ENCODE measurements at regions not wholly inside any gene's neighbourhood (a gene's known extent, or its start where the extent isn't known, plus 50 kb on each side); places are given as distances from the start of the nearest gene placed in this dataset.

DNA sequence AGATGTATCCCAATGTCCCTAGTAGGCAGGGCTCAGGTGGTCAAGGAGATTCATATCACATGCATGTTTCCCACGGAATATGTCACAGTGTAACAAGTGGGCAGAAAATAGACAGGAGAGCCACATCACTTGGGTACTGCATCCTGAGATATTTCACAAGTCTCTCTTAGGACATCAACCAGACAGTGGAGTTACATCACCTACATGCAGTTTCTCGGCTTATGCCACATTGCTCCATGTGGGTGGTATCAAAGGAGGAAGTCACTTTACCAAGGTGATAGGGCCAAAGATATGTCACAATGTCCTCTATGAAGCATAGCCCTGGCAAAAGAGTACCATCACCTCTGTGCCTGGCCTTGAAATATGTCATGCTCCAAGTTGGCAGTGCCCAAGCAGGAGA is 1056.7 kb upstream of the AMELY start:
- TF ChIP-seq, protein P1, sequence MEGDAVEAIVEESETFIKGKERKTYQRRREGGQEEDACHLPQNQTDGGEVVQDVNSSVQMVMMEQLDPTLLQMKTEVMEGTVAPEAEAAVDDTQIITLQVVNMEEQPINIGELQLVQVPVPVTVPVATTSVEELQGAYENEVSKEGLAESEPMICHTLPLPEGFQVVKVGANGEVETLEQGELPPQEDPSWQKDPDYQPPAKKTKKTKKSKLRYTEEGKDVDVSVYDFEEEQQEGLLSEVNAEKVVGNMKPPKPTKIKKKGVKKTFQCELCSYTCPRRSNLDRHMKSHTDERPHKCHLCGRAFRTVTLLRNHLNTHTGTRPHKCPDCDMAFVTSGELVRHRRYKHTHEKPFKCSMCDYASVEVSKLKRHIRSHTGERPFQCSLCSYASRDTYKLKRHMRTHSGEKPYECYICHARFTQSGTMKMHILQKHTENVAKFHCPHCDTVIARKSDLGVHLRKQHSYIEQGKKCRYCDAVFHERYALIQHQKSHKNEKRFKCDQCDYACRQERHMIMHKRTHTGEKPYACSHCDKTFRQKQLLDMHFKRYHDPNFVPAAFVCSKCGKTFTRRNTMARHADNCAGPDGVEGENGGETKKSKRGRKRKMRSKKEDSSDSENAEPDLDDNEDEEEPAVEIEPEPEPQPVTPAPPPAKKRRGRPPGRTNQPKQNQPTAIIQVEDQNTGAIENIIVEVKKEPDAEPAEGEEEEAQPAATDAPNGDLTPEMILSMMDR (IDR thresholded peaks at IDR 0.05), result no peak
- no peak for TF ChIP-seq POLR2A (IDR thresholded peaks at IDR 0.05)
- TF ChIP-seq POLR2AphosphoS5 (IDR thresholded peaks at IDR 0.05), result no peak
- no peak for TF ChIP-seq EP300 (IDR thresholded peaks at IDR 0.05)
- ATAC-seq (ENCODE audit: low FRiP score in 2 of 2), result no peak
- H3K4me3 ChIP-seq, result no peak overlapping the region
- H3K27ac ChIP-seq, result no peak overlapping the region
- DNase-seq, result no peak
- no peaks in the 10 kb centered on the region for H3K9me3 ChIP-seq
- no peaks in the 10 kb centered on the region for H3K4me1 ChIP-seq
- H3K36me3 ChIP-seq, result no peaks in the 10 kb centered on the region
- 67% methylated on average over 1 of the region's 2 CpGs; no CpG with 5 or more reads in 1 of the 2 donors for WGBS, 2 donors
- H3K27me3 ChIP-seq, result no peaks in the 10 kb centered on the region

DNA sequence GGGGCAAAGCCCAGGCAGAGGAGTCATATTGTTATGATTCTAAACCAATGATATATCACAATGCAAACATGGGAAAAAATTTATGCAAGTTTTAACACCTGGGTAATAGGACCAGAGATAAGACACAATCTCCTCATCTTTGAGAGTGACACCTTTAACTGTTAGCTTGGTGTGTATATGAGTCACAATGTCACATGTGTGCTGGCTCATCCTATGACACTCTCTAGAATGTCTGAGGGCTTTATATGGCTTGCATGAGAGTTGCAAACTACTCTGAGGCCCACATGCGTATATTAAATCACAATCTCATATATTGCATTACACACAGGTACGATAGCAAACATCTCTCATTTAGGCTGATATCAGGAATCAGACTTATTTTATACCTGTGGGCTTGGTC is 1055.4 kb upstream of the AMELY start:
- 80% methylated on average over 1 of the region's 2 CpGs; no CpG with 5 or more reads in 1 of the 2 donors for WGBS, 2 donors
- Histone ChIP-seq H3K36me3 (no peaks in the 10 kb centered on the region), H3K9me3 (no peaks in the 10 kb centered on the region), H3K27me3 (no peaks in the 10 kb centered on the region), H3K4me1 (no peaks in the 10 kb centered on the region), H3K27ac (no peak overlapping the region), H3K4me3 (no peak overlapping the region)
- no peak for ATAC-seq (ENCODE audit: low FRiP score in 2 of 2)
- TF ChIP-seq POLR2AphosphoS5 (IDR thresholded peaks at IDR 0.05) (no peak), EP300 (IDR thresholded peaks at IDR 0.05) (no peak), POLR2A (IDR thresholded peaks at IDR 0.05) (no peak)
- TF ChIP-seq, protein P1 (IDR thresholded peaks at IDR 0.05), result no peak
- no peak for DNase-seq

DNA sequence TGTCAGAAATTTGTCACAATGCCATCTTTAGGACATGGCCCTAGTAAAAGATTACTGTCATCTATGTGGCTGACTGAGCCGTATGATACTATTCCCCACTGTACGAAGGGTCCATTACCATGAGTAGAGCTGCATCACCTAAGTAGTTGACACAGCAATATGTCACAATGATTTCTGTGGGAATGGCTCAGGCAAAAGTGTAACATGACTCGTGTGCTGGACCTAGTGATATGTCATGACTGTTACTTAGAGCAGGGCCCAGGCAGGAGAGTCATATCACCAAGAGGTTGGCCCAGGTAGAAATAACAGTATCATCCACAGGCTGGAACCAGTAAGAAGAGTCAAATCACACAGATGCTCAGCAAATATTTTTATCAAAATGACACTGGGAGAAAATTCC is 1051.8 kb upstream of the AMELY start:
- Histone ChIP-seq H3K27me3 (no peaks in the 10 kb centered on the region), H3K36me3 (no peaks in the 10 kb centered on the region), H3K27ac (no peak overlapping the region), H3K4me1 (no peaks in the 10 kb centered on the region), H3K9me3 (no peaks in the 10 kb centered on the region), H3K4me3 (no peak overlapping the region)
- no peak for DNase-seq
- ATAC-seq (ENCODE audit: low FRiP score in 2 of 2), result no peak
- TF ChIP-seq POLR2AphosphoS5 (IDR thresholded peaks at IDR 0.05) (no peak), EP300 (IDR thresholded peaks at IDR 0.05) (no peak), POLR2A (IDR thresholded peaks at IDR 0.05) (no peak)
- TF ChIP-seq, protein P1 (IDR thresholded peaks at IDR 0.05), result no peak
- WGBS, 2 donors, result 63% methylated on average over 1 of the region's 3 CpGs; no CpG with 5 or more reads in 1 of the 2 donors

DNA sequence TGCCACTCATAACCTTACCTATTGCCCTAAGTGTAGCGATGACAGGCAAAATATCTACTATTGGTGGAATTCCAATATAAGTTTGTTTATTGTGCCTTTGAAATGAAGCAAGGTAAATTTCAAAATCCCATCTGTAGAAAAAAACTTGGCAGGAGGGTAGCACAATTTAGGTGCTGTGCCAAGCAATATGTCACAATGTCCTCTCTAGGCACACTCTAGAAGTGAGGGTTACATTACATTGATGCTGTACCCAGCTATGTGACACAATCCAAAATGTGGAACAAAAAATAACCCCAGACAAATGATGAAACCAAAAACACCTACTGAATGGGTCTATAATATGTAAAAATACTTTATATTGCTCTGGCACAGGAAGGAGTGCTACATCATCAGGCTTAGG is 1050.8 kb upstream of the AMELY start:
- DNase-seq, result no peak
- no peak for ATAC-seq (ENCODE audit: low FRiP score in 2 of 2)
- no peak overlapping the region for H3K27ac ChIP-seq
- no peaks in the 10 kb centered on the region for H3K9me3 ChIP-seq
- TF ChIP-seq POLR2A (IDR thresholded peaks at IDR 0.05) (no peak), POLR2AphosphoS5 (IDR thresholded peaks at IDR 0.05) (no peak), EP300 (IDR thresholded peaks at IDR 0.05) (no peak)
- TF ChIP-seq, protein P1 (IDR thresholded peaks at IDR 0.05), result no peak
- no peaks in the 10 kb centered on the region for H3K36me3 ChIP-seq
- H3K27me3 ChIP-seq, result no peaks in the 10 kb centered on the region
- no peaks in the 10 kb centered on the region for H3K4me1 ChIP-seq
- no peak overlapping the region for H3K4me3 ChIP-seq
- WGBS, 2 donors, result 82% methylated on average over 1 of the region's 1 CpG; no CpG with 5 or more reads in 1 of the 2 donors

DNA sequence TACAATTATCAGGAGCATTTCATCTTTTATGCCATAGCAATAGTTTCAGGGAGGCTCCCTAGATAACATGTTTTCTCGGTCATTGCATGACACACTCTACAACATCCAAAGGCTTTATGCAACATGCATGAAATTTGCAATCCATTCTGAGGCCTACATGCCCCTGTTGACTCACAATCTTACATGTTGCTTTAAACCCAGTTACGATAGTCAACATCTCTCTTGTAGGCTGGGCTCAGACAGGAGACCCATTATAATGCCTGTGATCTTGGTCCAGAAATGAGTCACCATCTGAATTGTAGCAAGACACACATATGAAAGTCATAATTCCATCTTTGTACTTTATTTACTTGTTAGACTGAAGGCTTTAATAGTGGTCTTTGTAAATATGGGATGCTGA is 1050.3 kb upstream of the AMELY start:
- TF ChIP-seq POLR2AphosphoS5 (IDR thresholded peaks at IDR 0.05) (no peak), POLR2A (IDR thresholded peaks at IDR 0.05) (no peak), EP300 (IDR thresholded peaks at IDR 0.05) (no peak)
- TF ChIP-seq, protein P1 (IDR thresholded peaks at IDR 0.05), result no peak
- Histone ChIP-seq H3K27ac (no peak overlapping the region), H3K9me3 (no peaks in the 10 kb centered on the region), H3K4me3 (no peak overlapping the region), H3K27me3 (no peaks in the 10 kb centered on the region), H3K4me1 (no peaks in the 10 kb centered on the region), H3K36me3 (no peaks in the 10 kb centered on the region)
- 72% methylated on average over 2 of the region's 2 CpGs; no CpG with 5 or more reads in 1 of the 2 donors for WGBS, 2 donors
- DNase-seq, result no peak
- no peak for ATAC-seq (ENCODE audit: low FRiP score in 2 of 2)

Data from upper lobe of left lung (tissue), 6 donors.